GM21786 (cell line): ENCODE measurements at regions not wholly inside any gene's neighbourhood (a gene's known extent, or its start where the extent isn't known, plus 50 kb on each side); places are given as distances from the start of the nearest gene placed in this dataset.
"Not testable (repeated sequence)": the region's sequence is repeated elsewhere in the genome, so short reads cannot be mapped to it uniquely, and the experiment has no call there.

ENCODE experiments used
- ATAC-seq: cut with Tn5 transposase; IDR thresholded peaks from one replicate; pipeline ENCODE4 v1.9.1; 2021; ENCODE audit not compliant: unreplicated experiment

GRCh38 chrX:63285375-63285774 is 65.8 kb downstream of the SPIN4 start:
- ATAC-seq: no peak

GRCh38 chrX:63284659-63285058 is 66.5 kb downstream of the SPIN4 start:
- ATAC-seq: no peak

GRCh38 chrX:63283348-63283747 is 67.8 kb downstream of the SPIN4 start:
- no peak for ATAC-seq

GRCh38 chrX:63282828-63283227 is 68.3 kb downstream of the SPIN4 start:
- ATAC-seq: no peak

- ATAC-seq: no peak
These were observed 69.1 kb downstream of the SPIN4 start for GRCh38 chrX:63282077-63282476.

- no peak for ATAC-seq
These were observed 69.7 kb downstream of the SPIN4 start for GRCh38 chrX:63281465-63281864.

- not testable (repeated sequence) for ATAC-seq
These were observed 73.7 kb downstream of the SPIN4 start for GRCh38 chrX:63277394-63277793.

- peak; percentile 72 for ATAC-seq
These were observed 76.0 kb downstream of the SPIN4 start for GRCh38 chrX:63275127-63275526.

GRCh38 chrX:63270873-63271272 is 80.3 kb downstream of the SPIN4 start:
- ATAC-seq: no peak

- ATAC-seq: no peak
These were observed 93.0 kb downstream of the SPIN4 start for GRCh38 chrX:63258144-63258543.

- peak; percentile 100 for ATAC-seq
These were observed 100.8 kb downstream of the SPIN4 start for GRCh38 chrX:63250253-63250868.

GRCh38 chrX:63242689-63243088 is 108.4 kb downstream of the SPIN4 start:
- ATAC-seq: not testable (repeated sequence)

GRCh38 chrX:63235963-63236362 is 115.2 kb downstream of the SPIN4 start:
- ATAC-seq: not testable (repeated sequence)

- not testable (repeated sequence) for ATAC-seq
These were observed 118.1 kb downstream of the SPIN4 start for GRCh38 chrX:63233013-63233412.

GRCh38 chrX:63218202-63218601 is 132.9 kb downstream of the SPIN4 start:
- not testable (repeated sequence) for ATAC-seq

GRCh38 chrX:63217549-63217948 is 133.6 kb downstream of the SPIN4 start:
- not testable (repeated sequence) for ATAC-seq

- peak; percentile 48 for ATAC-seq
These were observed 141.5 kb downstream of the SPIN4 start for GRCh38 chrX:63209645-63210044.

- ATAC-seq: peak; percentile 65
These were observed 142.0 kb downstream of the SPIN4 start for GRCh38 chrX:63209128-63209527.

GRCh38 chrX:63204266-63205074 is 146.7 kb downstream of the SPIN4 start:
- ATAC-seq: not testable (repeated sequence)

- ATAC-seq: peak; percentile 34
These were observed 149.1 kb downstream of the SPIN4 start for GRCh38 chrX:63201987-63202386.

- not testable (repeated sequence) for ATAC-seq
These were observed 152.4 kb downstream of the SPIN4 start for GRCh38 chrX:63198693-63199092.

GRCh38 chrX:63192366-63193041 is 158.6 kb downstream of the SPIN4 start:
- ATAC-seq: not testable (repeated sequence)
